ENCODE measurements at regions not wholly inside any gene's neighbourhood (a gene's known extent, or its start where the extent isn't known, plus 50 kb on each side); places are given as distances from the start of the nearest gene placed in this dataset.

DNA sequence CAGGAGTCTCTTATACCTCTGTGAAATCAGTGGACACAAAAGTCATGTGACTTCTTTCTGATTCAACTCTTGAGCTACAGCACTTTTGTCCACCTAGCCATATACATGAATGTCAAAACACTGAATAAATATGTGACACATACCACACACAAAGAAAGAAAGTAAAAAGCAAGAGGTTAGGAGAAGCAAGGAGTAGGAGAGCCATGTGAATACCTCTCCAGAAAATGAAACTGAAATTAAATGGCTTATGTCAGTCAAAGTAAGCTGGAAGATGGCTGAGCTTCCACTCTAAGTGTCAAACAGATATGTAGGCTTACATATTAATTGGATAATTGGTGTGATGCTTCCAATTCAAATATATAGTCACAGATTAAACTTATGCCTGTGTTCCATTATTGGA, 1050.5 kb downstream of the BCL11A start:
- Histone ChIP-seq H3K4me2 (ENCODE audit: low read depth, low read length, poor library complexity, severe bottlenecking) (no peak overlapping the region), H3K4me3 (ENCODE audit: insufficient read depth, low read length, poor library complexity, severe bottlenecking) (no peak overlapping the region), H3F3A (ENCODE audit: insufficient read depth) (no peaks in the 10 kb centered on the region)

DNA sequence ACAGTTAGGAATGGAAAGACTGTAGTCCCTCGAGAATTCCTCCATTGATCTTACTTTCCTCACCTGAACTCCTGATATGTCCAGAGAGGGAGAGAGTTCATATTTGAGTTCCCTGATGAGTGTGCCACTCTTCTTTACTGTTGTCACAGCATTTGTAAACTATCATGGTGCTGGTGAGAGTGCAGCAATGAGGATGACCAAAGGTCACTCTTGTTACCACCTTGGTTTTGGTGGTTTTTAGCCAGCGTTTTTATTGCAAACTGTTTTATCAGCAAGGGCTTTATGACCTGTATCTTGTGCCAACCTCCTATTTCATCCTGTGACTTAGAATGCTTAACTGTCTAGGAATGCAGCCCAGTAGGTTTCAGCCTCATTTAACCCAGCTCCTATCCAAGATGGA, 1062.5 kb downstream of the BCL11A start:
- no peaks in the 10 kb centered on the region for H3K9me3 ChIP-seq (ENCODE audit: insufficient read depth, low read length)
- no peak overlapping the region for H3K4me2 ChIP-seq (ENCODE audit: low read depth, low read length, poor library complexity, severe bottlenecking)
- H3F3A ChIP-seq (ENCODE audit: insufficient read depth) = no peaks in the 10 kb centered on the region
- no peaks in the 10 kb centered on the region for H3K27me3 ChIP-seq (ENCODE audit: low read length)
- H4K20me1 ChIP-seq (ENCODE audit: low read depth, low read length) = no peaks in the 10 kb centered on the region
- no peak overlapping the region for H3K9ac ChIP-seq (ENCODE audit: low read length)
- TF ChIP-seq EZH2phosphoT487 (conservative IDR thresholded peaks at IDR 0.05; ENCODE audit: low read length) = no peak
- TF ChIP-seq, protein P1, sequence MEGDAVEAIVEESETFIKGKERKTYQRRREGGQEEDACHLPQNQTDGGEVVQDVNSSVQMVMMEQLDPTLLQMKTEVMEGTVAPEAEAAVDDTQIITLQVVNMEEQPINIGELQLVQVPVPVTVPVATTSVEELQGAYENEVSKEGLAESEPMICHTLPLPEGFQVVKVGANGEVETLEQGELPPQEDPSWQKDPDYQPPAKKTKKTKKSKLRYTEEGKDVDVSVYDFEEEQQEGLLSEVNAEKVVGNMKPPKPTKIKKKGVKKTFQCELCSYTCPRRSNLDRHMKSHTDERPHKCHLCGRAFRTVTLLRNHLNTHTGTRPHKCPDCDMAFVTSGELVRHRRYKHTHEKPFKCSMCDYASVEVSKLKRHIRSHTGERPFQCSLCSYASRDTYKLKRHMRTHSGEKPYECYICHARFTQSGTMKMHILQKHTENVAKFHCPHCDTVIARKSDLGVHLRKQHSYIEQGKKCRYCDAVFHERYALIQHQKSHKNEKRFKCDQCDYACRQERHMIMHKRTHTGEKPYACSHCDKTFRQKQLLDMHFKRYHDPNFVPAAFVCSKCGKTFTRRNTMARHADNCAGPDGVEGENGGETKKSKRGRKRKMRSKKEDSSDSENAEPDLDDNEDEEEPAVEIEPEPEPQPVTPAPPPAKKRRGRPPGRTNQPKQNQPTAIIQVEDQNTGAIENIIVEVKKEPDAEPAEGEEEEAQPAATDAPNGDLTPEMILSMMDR (IDR thresholded peaks at IDR 0.05; ENCODE audit: insufficient read depth, low read length, poor library complexity, severe bottlenecking) = no peak
- H3K36me3 ChIP-seq (ENCODE audit: low read length) = no peaks in the 10 kb centered on the region
- H2AFZ ChIP-seq (ENCODE audit: low read depth, low read length, severe bottlenecking) = no peak overlapping the region
- H3K9me2 ChIP-seq (replicated peaks; ENCODE audit: insufficient read depth, low read length) = no peaks in the 10 kb centered on the region
- no peaks in the 10 kb centered on the region for H3K79me2 ChIP-seq (ENCODE audit: insufficient read depth, low read length)
- H3K27ac ChIP-seq (ENCODE audit: low read depth, low read length) = no peak overlapping the region
- H3K4me3 ChIP-seq (ENCODE audit: insufficient read depth, low read length, poor library complexity, severe bottlenecking) = no peak overlapping the region

More for the DNA sequence above, 1050.5 kb downstream of the BCL11A start:
- Histone ChIP-seq H3K36me3 (ENCODE audit: low read length) (no peaks in the 10 kb centered on the region), H3K9me2 (replicated peaks; ENCODE audit: insufficient read depth, low read length) (no peaks in the 10 kb centered on the region), H3K9me3 (ENCODE audit: insufficient read depth, low read length) (no peaks in the 10 kb centered on the region), H4K20me1 (ENCODE audit: low read depth, low read length) (no peaks in the 10 kb centered on the region), H3K27ac (ENCODE audit: low read depth, low read length) (no peak overlapping the region), H3K27me3 (ENCODE audit: low read length) (no peaks in the 10 kb centered on the region), H3K9ac (ENCODE audit: low read length) (no peak overlapping the region), H3K79me2 (ENCODE audit: insufficient read depth, low read length) (no peaks in the 10 kb centered on the region), H2AFZ (ENCODE audit: low read depth, low read length, severe bottlenecking) (no peak overlapping the region)
- TF ChIP-seq EZH2phosphoT487 (conservative IDR thresholded peaks at IDR 0.05; ENCODE audit: low read length) = no peak
- TF ChIP-seq, protein P1 (IDR thresholded peaks at IDR 0.05; ENCODE audit: insufficient read depth, low read length, poor library complexity, severe bottlenecking) = no peak

DNA sequence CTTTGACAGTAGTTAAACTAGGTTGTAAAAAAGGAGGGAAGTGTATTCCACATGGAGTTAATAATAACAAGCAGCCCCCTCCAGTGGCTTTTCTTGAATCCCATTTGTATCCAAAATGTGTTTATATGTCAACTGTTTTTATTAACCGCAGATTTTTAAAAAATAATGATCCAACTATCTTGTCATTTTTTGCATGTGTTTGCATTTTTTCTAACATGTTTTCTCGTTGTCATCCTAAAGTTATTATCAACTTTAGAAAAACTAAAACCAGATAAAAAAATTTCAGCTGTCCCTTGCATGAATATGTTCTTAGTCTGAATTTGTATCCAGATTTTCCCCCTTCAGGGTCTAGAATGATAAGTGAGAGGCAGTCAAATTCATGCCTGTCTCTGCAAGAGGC, 1063.3 kb downstream of the BCL11A start:
- no peaks in the 10 kb centered on the region for H3K36me3 ChIP-seq (ENCODE audit: low read length)
- no peak overlapping the region for H3K4me3 ChIP-seq (ENCODE audit: insufficient read depth, low read length, poor library complexity, severe bottlenecking)
- no peaks in the 10 kb centered on the region for H3K27me3 ChIP-seq (ENCODE audit: low read length)
- TF ChIP-seq, protein P1 (IDR thresholded peaks at IDR 0.05; ENCODE audit: insufficient read depth, low read length, poor library complexity, severe bottlenecking) = no peak
- TF ChIP-seq EZH2phosphoT487 (conservative IDR thresholded peaks at IDR 0.05; ENCODE audit: low read length) = no peak
- H3K4me2 ChIP-seq (ENCODE audit: low read depth, low read length, poor library complexity, severe bottlenecking) = no peak overlapping the region
- H3K9me2 ChIP-seq (replicated peaks; ENCODE audit: insufficient read depth, low read length) = no peaks in the 10 kb centered on the region
- no peaks in the 10 kb centered on the region for H4K20me1 ChIP-seq (ENCODE audit: low read depth, low read length)
- H3K27ac ChIP-seq (ENCODE audit: low read depth, low read length) = no peak overlapping the region
- H3K9ac ChIP-seq (ENCODE audit: low read length) = no peak overlapping the region
- no peaks in the 10 kb centered on the region for H3F3A ChIP-seq (ENCODE audit: insufficient read depth)
- H2AFZ ChIP-seq (ENCODE audit: low read depth, low read length, severe bottlenecking) = no peak overlapping the region
- H3K79me2 ChIP-seq (ENCODE audit: insufficient read depth, low read length) = no peaks in the 10 kb centered on the region
- H3K9me3 ChIP-seq (ENCODE audit: insufficient read depth, low read length) = no peaks in the 10 kb centered on the region
